ENCODE measurements at regions not wholly inside any gene's neighbourhood (a gene's known extent, or its start where the extent isn't known, plus 50 kb on each side); places are given as distances from the start of the nearest gene placed in this dataset.

DNA sequence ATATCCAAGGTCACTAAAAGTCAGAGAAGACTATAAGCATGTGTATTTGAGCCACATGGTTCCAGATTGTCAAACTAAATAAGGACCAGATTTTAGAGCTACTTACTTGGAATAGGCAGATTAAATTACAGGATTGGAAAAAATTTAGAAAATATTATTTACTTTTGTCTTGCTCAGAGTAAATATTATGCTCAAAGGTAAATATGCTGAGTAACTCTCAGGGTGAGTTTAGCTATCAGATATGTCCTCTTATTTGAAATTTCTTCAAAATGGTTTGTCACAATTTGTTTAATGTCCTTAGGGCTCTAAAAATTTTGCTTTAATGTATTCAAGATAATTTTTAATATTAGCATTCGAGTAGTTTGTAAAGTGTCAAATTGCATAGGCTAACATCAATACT lies 2455.2 kb downstream of the PCDH9 start:
- Histone ChIP-seq H3K27ac (ENCODE audit: low read length) (no peak overlapping the region), H3K4me3 (ENCODE audit: low read length) (no peak overlapping the region), H3F3A (ENCODE audit: insufficient read depth, low read length) (no peaks in the 10 kb centered on the region), H3K9ac (ENCODE audit: low read length) (no peak overlapping the region), H3K9me2 (replicated peaks; ENCODE audit: insufficient read depth, low read length) (no peaks in the 10 kb centered on the region), H3K79me2 (ENCODE audit: low read length) (no peaks in the 10 kb centered on the region), H3K27me3 (replicated peaks; ENCODE audit: insufficient read depth, low read length) (no peaks in the 10 kb centered on the region), H3K4me2 (ENCODE audit: low read depth, low read length) (no peak overlapping the region), H4K20me1 (ENCODE audit: insufficient read depth, low read length) (no peaks in the 10 kb centered on the region), H3K4me1 (ENCODE audit: low read length) (no peaks in the 10 kb centered on the region), H3K36me3 (replicated peaks; ENCODE audit: insufficient read depth, low read length) (no peaks in the 10 kb centered on the region), H2AFZ (ENCODE audit: low read length) (no peak overlapping the region), H3K9me3 (replicated peaks; ENCODE audit: insufficient read depth, low read length) (no peaks in the 10 kb centered on the region)
- DNase-seq: no peak
- TF ChIP-seq EZH2phosphoT487 (IDR thresholded peaks at IDR 0.05; ENCODE audit: low read length) (no peak), EZH2 (optimal IDR thresholded peaks at IDR 0.05; ENCODE audit: low read depth, low read length) (no peak)
- TF ChIP-seq, protein P1, sequence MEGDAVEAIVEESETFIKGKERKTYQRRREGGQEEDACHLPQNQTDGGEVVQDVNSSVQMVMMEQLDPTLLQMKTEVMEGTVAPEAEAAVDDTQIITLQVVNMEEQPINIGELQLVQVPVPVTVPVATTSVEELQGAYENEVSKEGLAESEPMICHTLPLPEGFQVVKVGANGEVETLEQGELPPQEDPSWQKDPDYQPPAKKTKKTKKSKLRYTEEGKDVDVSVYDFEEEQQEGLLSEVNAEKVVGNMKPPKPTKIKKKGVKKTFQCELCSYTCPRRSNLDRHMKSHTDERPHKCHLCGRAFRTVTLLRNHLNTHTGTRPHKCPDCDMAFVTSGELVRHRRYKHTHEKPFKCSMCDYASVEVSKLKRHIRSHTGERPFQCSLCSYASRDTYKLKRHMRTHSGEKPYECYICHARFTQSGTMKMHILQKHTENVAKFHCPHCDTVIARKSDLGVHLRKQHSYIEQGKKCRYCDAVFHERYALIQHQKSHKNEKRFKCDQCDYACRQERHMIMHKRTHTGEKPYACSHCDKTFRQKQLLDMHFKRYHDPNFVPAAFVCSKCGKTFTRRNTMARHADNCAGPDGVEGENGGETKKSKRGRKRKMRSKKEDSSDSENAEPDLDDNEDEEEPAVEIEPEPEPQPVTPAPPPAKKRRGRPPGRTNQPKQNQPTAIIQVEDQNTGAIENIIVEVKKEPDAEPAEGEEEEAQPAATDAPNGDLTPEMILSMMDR (IDR thresholded peaks at IDR 0.05; ENCODE audit: low read length): no peak

DNA sequence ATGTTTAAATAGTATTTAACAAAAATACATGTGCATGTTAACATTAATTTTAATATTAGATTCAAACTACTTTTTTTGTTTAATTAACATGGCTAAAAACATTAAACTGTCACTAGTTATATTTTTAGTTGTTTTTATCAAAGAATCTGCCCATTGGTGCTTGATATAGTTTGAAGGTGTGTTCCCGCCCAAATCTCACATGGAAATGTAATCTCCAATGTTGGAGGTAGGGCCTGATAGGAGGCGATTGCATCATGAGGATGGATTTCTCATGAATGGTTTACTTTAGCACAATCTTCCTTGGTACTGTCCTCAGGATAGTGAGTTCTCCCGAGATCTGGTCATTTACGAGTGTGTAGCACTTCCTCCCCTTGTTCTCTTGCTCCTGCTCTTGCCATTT lies 2459.4 kb downstream of the PCDH9 start:
- no peaks in the 10 kb centered on the region for H3F3A ChIP-seq (ENCODE audit: insufficient read depth, low read length)
- H3K9me2 ChIP-seq (replicated peaks; ENCODE audit: insufficient read depth, low read length): no peaks in the 10 kb centered on the region
- no peak overlapping the region for H3K4me2 ChIP-seq (ENCODE audit: low read depth, low read length)
- no peaks in the 10 kb centered on the region for H3K4me1 ChIP-seq (ENCODE audit: low read length)
- H3K4me3 ChIP-seq (ENCODE audit: low read length): no peak overlapping the region
- no peaks in the 10 kb centered on the region for H3K36me3 ChIP-seq (replicated peaks; ENCODE audit: insufficient read depth, low read length)
- no peak for DNase-seq
- H2AFZ ChIP-seq (ENCODE audit: low read length): no peak overlapping the region
- H3K79me2 ChIP-seq (ENCODE audit: low read length): no peaks in the 10 kb centered on the region
- no peaks in the 10 kb centered on the region for H3K27me3 ChIP-seq (replicated peaks; ENCODE audit: insufficient read depth, low read length)
- H4K20me1 ChIP-seq (ENCODE audit: insufficient read depth, low read length): no peaks in the 10 kb centered on the region
- no peak overlapping the region for H3K27ac ChIP-seq (ENCODE audit: low read length)
- no peak overlapping the region for H3K9ac ChIP-seq (ENCODE audit: low read length)
- no peaks in the 10 kb centered on the region for H3K9me3 ChIP-seq (replicated peaks; ENCODE audit: insufficient read depth, low read length)
- TF ChIP-seq EZH2 (optimal IDR thresholded peaks at IDR 0.05; ENCODE audit: low read depth, low read length): no peak
- TF ChIP-seq, protein P1 (IDR thresholded peaks at IDR 0.05; ENCODE audit: low read length): no peak
- TF ChIP-seq EZH2phosphoT487 (IDR thresholded peaks at IDR 0.05; ENCODE audit: low read length): no peak

DNA sequence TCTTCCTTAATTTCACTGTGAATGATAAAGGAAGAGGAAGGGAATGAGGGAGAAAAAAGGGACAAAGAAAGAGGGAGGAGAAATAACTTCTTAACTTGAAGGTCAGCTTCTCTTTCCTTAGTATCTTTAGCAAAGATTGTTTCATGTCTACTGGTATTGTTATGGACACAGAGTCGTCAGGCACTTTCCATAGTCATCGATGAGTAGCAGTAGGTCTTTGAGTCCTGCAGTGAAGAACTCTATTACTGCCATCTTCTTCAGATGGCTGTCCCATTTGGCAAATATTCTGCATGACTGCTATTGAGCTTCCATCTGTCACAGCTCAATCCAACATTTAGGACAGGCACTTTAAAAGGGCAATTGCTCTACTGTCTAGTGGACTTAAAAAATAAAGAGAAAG lies 2463.1 kb downstream of the PCDH9 start:
- no peak overlapping the region for H2AFZ ChIP-seq (ENCODE audit: low read length)

More for the DNA sequence above, 2463.1 kb downstream of the PCDH9 start:
- TF ChIP-seq EZH2 (optimal IDR thresholded peaks at IDR 0.05; ENCODE audit: low read depth, low read length) (no peak), EZH2phosphoT487 (IDR thresholded peaks at IDR 0.05; ENCODE audit: low read length) (no peak)
- TF ChIP-seq, protein P1 (IDR thresholded peaks at IDR 0.05; ENCODE audit: low read length): no peak
- H3K9ac ChIP-seq (ENCODE audit: low read length): no peak overlapping the region
- no peak overlapping the region for H3K27ac ChIP-seq (ENCODE audit: low read length)
- no peak for DNase-seq
- no peaks in the 10 kb centered on the region for H3K9me3 ChIP-seq (replicated peaks; ENCODE audit: insufficient read depth, low read length)
- H3K4me1 ChIP-seq (ENCODE audit: low read length): no peaks in the 10 kb centered on the region
- no peaks in the 10 kb centered on the region for H3K9me2 ChIP-seq (replicated peaks; ENCODE audit: insufficient read depth, low read length)
- no peak overlapping the region for H3K4me2 ChIP-seq (ENCODE audit: low read depth, low read length)
- H3K27me3 ChIP-seq (replicated peaks; ENCODE audit: insufficient read depth, low read length): no peaks in the 10 kb centered on the region
- H3F3A ChIP-seq (ENCODE audit: insufficient read depth, low read length): no peaks in the 10 kb centered on the region
- H4K20me1 ChIP-seq (ENCODE audit: insufficient read depth, low read length): no peaks in the 10 kb centered on the region
- H3K36me3 ChIP-seq (replicated peaks; ENCODE audit: insufficient read depth, low read length): no peaks in the 10 kb centered on the region
- H3K79me2 ChIP-seq (ENCODE audit: low read length): no peaks in the 10 kb centered on the region
- no peak overlapping the region for H3K4me3 ChIP-seq (ENCODE audit: low read length)

All from MM.1S (cell line).